ENCODE measurements at regions not wholly inside any gene's neighbourhood (a gene's known extent, or its start where the extent isn't known, plus 50 kb on each side); places are given as distances from the start of the nearest gene placed in this dataset.
A peak's percentile ranks its signal among the peaks of the same experiment; 100 is the strongest.

- Histone ChIP-seq H3K9ac (ENCODE audit: low read depth, low read length) (no peak overlapping the region), H3K4me3 (ENCODE audit: low read length) (no peak overlapping the region), H3K4me1 (ENCODE audit: insufficient read depth, low read length) (peaks cover 21% of the 10 kb centered on the region), H3K27ac (ENCODE audit: low read depth, low read length) (no peak overlapping the region), H3K9me3 (ENCODE audit: insufficient read depth, low read depth, low read length) (peaks cover 8% of the 10 kb centered on the region), H3K36me3 (ENCODE audit: insufficient read depth, low read length) (no peaks in the 10 kb centered on the region), H3K27me3 (ENCODE audit: insufficient read depth, low read length) (peaks cover 15% of the 10 kb centered on the region; the same call in 1 of the 2 replicates)
- 89% methylated on average over 6 of the region's 6 CpGs for WGBS
Observed at GRCh38 chr9:96183751-96184150, 118.2 kb downstream of the HSD17B3 start.

GRCh38 chr9:96178153-96178552 lies 123.8 kb downstream of the HSD17B3 start:
- no peak overlapping the region for H3K27ac ChIP-seq (ENCODE audit: low read depth, low read length)
- H3K36me3 ChIP-seq (ENCODE audit: insufficient read depth, low read length), result no peaks in the 10 kb centered on the region
- 91% methylated on average over 8 of the region's 8 CpGs for WGBS

GRCh38 chr9:96177719-96178028 lies 124.3 kb downstream of the HSD17B3 start:
- whole genome bisulfite sequencing, result 96% methylated on average over 3 of the region's 4 CpGs
- H3K4me3 ChIP-seq (ENCODE audit: low read length), result no peak overlapping the region
- H3K36me3 ChIP-seq (ENCODE audit: insufficient read depth, low read length), result no peaks in the 10 kb centered on the region

More at GRCh38 chr9:96178153-96178552, 123.8 kb downstream of the HSD17B3 start:
- H3K9me3 ChIP-seq (ENCODE audit: insufficient read depth, low read depth, low read length), result no peaks in the 10 kb centered on the region
- H3K9ac ChIP-seq (ENCODE audit: low read depth, low read length), result no peak overlapping the region
- peaks cover 9% of the 10 kb centered on the region for H3K4me1 ChIP-seq (ENCODE audit: insufficient read depth, low read length)
- no peak overlapping the region for H3K4me3 ChIP-seq (ENCODE audit: low read length)
- H3K27me3 ChIP-seq (ENCODE audit: insufficient read depth, low read length), result peaks cover 13% of the 10 kb centered on the region; the same call in 1 of the 2 replicates

GRCh38 chr9:96177005-96177718 lies 124.8 kb downstream of the HSD17B3 start:
- H3K4me1 ChIP-seq (ENCODE audit: insufficient read depth, low read length), result peaks cover 9% of the 10 kb centered on the region
- peaks cover 17% of the 10 kb centered on the region; the same call in 1 of the 2 replicates for H3K27me3 ChIP-seq (ENCODE audit: insufficient read depth, low read length)
- H3K9ac ChIP-seq (ENCODE audit: low read depth, low read length), result no peak overlapping the region
- H3K36me3 ChIP-seq (ENCODE audit: insufficient read depth, low read length), result no peaks in the 10 kb centered on the region
- H3K9me3 ChIP-seq (ENCODE audit: insufficient read depth, low read depth, low read length), result no peaks in the 10 kb centered on the region
- no peak overlapping the region for H3K27ac ChIP-seq (ENCODE audit: low read depth, low read length)
- WGBS, result 66% methylated on average over 10 of the region's 10 CpGs
- no peak overlapping the region for H3K4me3 ChIP-seq (ENCODE audit: low read length)

More at GRCh38 chr9:96177719-96178028, 124.3 kb downstream of the HSD17B3 start:
- Histone ChIP-seq H3K27me3 (ENCODE audit: insufficient read depth, low read length) (peaks cover 12% of the 10 kb centered on the region; the same call in 1 of the 2 replicates), H3K9me3 (ENCODE audit: insufficient read depth, low read depth, low read length) (no peaks in the 10 kb centered on the region), H3K4me1 (ENCODE audit: insufficient read depth, low read length) (peaks cover 9% of the 10 kb centered on the region), H3K27ac (ENCODE audit: low read depth, low read length) (no peak overlapping the region), H3K9ac (ENCODE audit: low read depth, low read length) (no peak overlapping the region)

- Histone ChIP-seq H3K9ac (ENCODE audit: low read depth, low read length) (no peak overlapping the region), H3K9me3 (ENCODE audit: insufficient read depth, low read depth, low read length) (no peaks in the 10 kb centered on the region), H3K4me1 (ENCODE audit: insufficient read depth, low read length) (peaks cover 9% of the 10 kb centered on the region), H3K27me3 (ENCODE audit: insufficient read depth, low read length) (peaks cover 29% of the 10 kb centered on the region; the same call in 1 of the 2 replicates), H3K27ac (ENCODE audit: low read depth, low read length) (no peak overlapping the region), H3K4me3 (ENCODE audit: low read length) (no peak overlapping the region), H3K36me3 (ENCODE audit: insufficient read depth, low read length) (no peaks in the 10 kb centered on the region)
Observed at GRCh38 chr9:96175796-96176195, 126.2 kb downstream of the HSD17B3 start.

- Histone ChIP-seq H3K27me3 (ENCODE audit: insufficient read depth, low read length) (peaks cover 33% of the 10 kb centered on the region; the same call in 1 of the 2 replicates), H3K27ac (ENCODE audit: low read depth, low read length) (no peak overlapping the region), H3K9ac (ENCODE audit: low read depth, low read length) (no peak overlapping the region), H3K9me3 (ENCODE audit: insufficient read depth, low read depth, low read length) (no peaks in the 10 kb centered on the region), H3K4me3 (ENCODE audit: low read length) (no peak overlapping the region), H3K4me1 (ENCODE audit: insufficient read depth, low read length) (peaks cover 11% of the 10 kb centered on the region), H3K36me3 (ENCODE audit: insufficient read depth, low read length) (no peaks in the 10 kb centered on the region)
- 88% methylated on average over 1 of the region's 1 CpG for WGBS
Observed at GRCh38 chr9:96175001-96175400, 127.0 kb downstream of the HSD17B3 start.

- Histone ChIP-seq H3K27me3 (ENCODE audit: insufficient read depth, low read length) (peaks cover 33% of the 10 kb centered on the region; the same call in 1 of the 2 replicates), H3K36me3 (ENCODE audit: insufficient read depth, low read length) (no peaks in the 10 kb centered on the region), H3K4me3 (ENCODE audit: low read length) (no peak overlapping the region), H3K9me3 (ENCODE audit: insufficient read depth, low read depth, low read length) (no peaks in the 10 kb centered on the region), H3K27ac (ENCODE audit: low read depth, low read length) (no peak overlapping the region), H3K4me1 (ENCODE audit: insufficient read depth, low read length) (peaks cover 15% of the 10 kb centered on the region), H3K9ac (ENCODE audit: low read depth, low read length) (no peak overlapping the region)
- 89% methylated on average over 3 of the region's 3 CpGs for WGBS
Observed at GRCh38 chr9:96174371-96174770, 127.6 kb downstream of the HSD17B3 start.

- no peaks in the 10 kb centered on the region for H3K9me3 ChIP-seq (ENCODE audit: insufficient read depth, low read depth, low read length)
- peaks cover 39% of the 10 kb centered on the region; the same call in 1 of the 2 replicates for H3K27me3 ChIP-seq (ENCODE audit: insufficient read depth, low read length)
- peaks cover 21% of the 10 kb centered on the region for H3K4me1 ChIP-seq (ENCODE audit: insufficient read depth, low read length)
- no peak overlapping the region for H3K27ac ChIP-seq (ENCODE audit: low read depth, low read length)
- no peak overlapping the region for H3K9ac ChIP-seq (ENCODE audit: low read depth, low read length)
- no peak overlapping the region for H3K4me3 ChIP-seq (ENCODE audit: low read length)
- 91% methylated on average over 7 of the region's 7 CpGs for WGBS
- no peaks in the 10 kb centered on the region for H3K36me3 ChIP-seq (ENCODE audit: insufficient read depth, low read length)
Observed at GRCh38 chr9:96173640-96174039, 128.3 kb downstream of the HSD17B3 start.

GRCh38 chr9:96172797-96173196 lies 129.2 kb downstream of the HSD17B3 start:
- H3K9ac ChIP-seq (ENCODE audit: low read depth, low read length), result no peak overlapping the region
- no peaks in the 10 kb centered on the region for H3K9me3 ChIP-seq (ENCODE audit: insufficient read depth, low read depth, low read length)
- no peak overlapping the region for H3K4me3 ChIP-seq (ENCODE audit: low read length)
- no peak overlapping the region for H3K27ac ChIP-seq (ENCODE audit: low read depth, low read length)
- H3K4me1 ChIP-seq (ENCODE audit: insufficient read depth, low read length), result peaks cover 17% of the 10 kb centered on the region
- H3K27me3 ChIP-seq (ENCODE audit: insufficient read depth, low read length), result peaks cover 47% of the 10 kb centered on the region; the same call in 1 of the 2 replicates
- H3K36me3 ChIP-seq (ENCODE audit: insufficient read depth, low read length), result no peaks in the 10 kb centered on the region
- WGBS, result 95% methylated on average over 5 of the region's 5 CpGs

GRCh38 chr9:96171728-96172127 lies 130.2 kb downstream of the HSD17B3 start:
- H3K9me3 ChIP-seq (ENCODE audit: insufficient read depth, low read depth, low read length), result no peaks in the 10 kb centered on the region
- H3K9ac ChIP-seq (ENCODE audit: low read depth, low read length), result no peak overlapping the region
- no peak overlapping the region for H3K27ac ChIP-seq (ENCODE audit: low read depth, low read length)
- peaks cover 48% of the 10 kb centered on the region; the same call in 1 of the 2 replicates for H3K27me3 ChIP-seq (ENCODE audit: insufficient read depth, low read length)
- H3K36me3 ChIP-seq (ENCODE audit: insufficient read depth, low read length), result no peaks in the 10 kb centered on the region
- 87% methylated on average over 6 of the region's 6 CpGs for WGBS
- peaks cover 11% of the 10 kb centered on the region for H3K4me1 ChIP-seq (ENCODE audit: insufficient read depth, low read length)
- no peak overlapping the region for H3K4me3 ChIP-seq (ENCODE audit: low read length)

GRCh38 chr9:96169901-96170300 lies 132.1 kb downstream of the HSD17B3 start:
- Histone ChIP-seq H3K27ac (ENCODE audit: low read depth, low read length) (peak overlapping the region; percentile 37; the same call in 1 of the 2 replicates), H3K9ac (ENCODE audit: low read depth, low read length) (no peak overlapping the region), H3K4me1 (ENCODE audit: insufficient read depth, low read length) (peaks cover 11% of the 10 kb centered on the region), H3K9me3 (ENCODE audit: insufficient read depth, low read depth, low read length) (no peaks in the 10 kb centered on the region), H3K36me3 (ENCODE audit: insufficient read depth, low read length) (no peaks in the 10 kb centered on the region), H3K4me3 (ENCODE audit: low read length) (peak overlapping the region; percentile 20), H3K27me3 (ENCODE audit: insufficient read depth, low read length) (peaks cover 43% of the 10 kb centered on the region; the same call in 1 of the 2 replicates)
- WGBS, result 50% methylated on average over 5 of the region's 6 CpGs
